ENCODE measurements at regions not wholly inside any gene's neighbourhood (a gene's known extent, or its start where the extent isn't known, plus 50 kb on each side); places are given as distances from the start of the nearest gene placed in this dataset.

DNA sequence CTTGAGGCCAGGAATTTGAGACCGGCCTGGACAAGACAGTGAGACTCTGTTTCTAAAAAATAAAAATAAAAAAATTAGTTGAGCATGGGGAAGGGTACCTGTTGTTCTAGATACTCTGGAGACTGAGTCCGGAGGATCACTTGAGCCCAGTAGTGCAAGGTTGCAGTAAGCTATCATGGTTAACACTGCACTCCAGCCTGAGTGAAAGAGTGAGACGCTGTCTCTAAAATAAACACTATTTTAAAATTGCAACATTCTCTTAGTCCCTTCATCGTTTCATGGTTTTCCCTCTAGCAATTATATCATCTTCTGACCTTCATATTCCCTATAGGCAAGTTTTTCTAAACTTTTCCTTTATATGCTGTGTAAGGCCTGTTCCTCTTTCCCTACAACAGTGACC, 248.5 kb downstream of the VAPA start:
- Histone ChIP-seq H2BK5ac (ENCODE audit: low read depth, low read length, poor library complexity, severe bottlenecking) (no peak overlapping the region), H3K4me3 (ENCODE audit: insufficient read depth, low read depth, low read length) (no peak overlapping the region), H3K27ac (ENCODE audit: insufficient read depth, low read length) (no peak overlapping the region), H3K14ac (replicated peaks; ENCODE audit: low read depth, low read length) (no peak overlapping the region), H3K9ac (ENCODE audit: low read depth, low read length) (no peak overlapping the region), H3K4me2 (ENCODE audit: low read depth, low read length) (no peak overlapping the region), H2AK5ac (ENCODE audit: low read depth, low read length) (no peak overlapping the region), H3K56ac (ENCODE audit: extremely low read depth, insufficient read depth, low read length) (no peak overlapping the region), H3K4ac (ENCODE audit: low read depth, low read length) (no peak overlapping the region), H2BK120ac (ENCODE audit: low read depth, low read length) (no peak overlapping the region), H3K23ac (ENCODE audit: low read depth, low read length) (no peak overlapping the region), H3K27me3 (ENCODE audit: control insufficient read depth, insufficient read depth, low read length) (no peaks in the 10 kb centered on the region), H4K91ac (ENCODE audit: insufficient read depth, low read depth, low read length) (no peak overlapping the region), H3K9me3 (ENCODE audit: control insufficient read depth, insufficient read depth, low read length) (no peaks in the 10 kb centered on the region), H3K36me3 (ENCODE audit: control insufficient read depth, insufficient read depth, low read length) (no peaks in the 10 kb centered on the region), H3K4me1 (ENCODE audit: control insufficient read depth, insufficient read depth, low read length) (no peaks in the 10 kb centered on the region), H4K8ac (ENCODE audit: low read depth in 2 of 2, low read length in 2 of 2) (no peak overlapping the region), H4K5ac (ENCODE audit: low read depth, low read length) (no peak overlapping the region), H2AFZ (replicated peaks; ENCODE audit: low read length, poor library complexity) (no peak overlapping the region), H2BK15ac (ENCODE audit: low read depth, low read length) (no peak overlapping the region), H3K79me1 (ENCODE audit: low read depth in 1 of 2, low read length in 2 of 2) (no peaks in the 10 kb centered on the region), H3K9me1 (ENCODE audit: insufficient read depth, low read length) (no peaks in the 10 kb centered on the region), H3K18ac (ENCODE audit: low read depth, low read length) (no peak overlapping the region), H2AK9ac (replicated peaks; ENCODE audit: low read depth, low read length, poor library complexity) (no peak overlapping the region), H4K20me1 (ENCODE audit: insufficient read depth, low read length) (no peaks in the 10 kb centered on the region), H2BK20ac (ENCODE audit: low read depth, low read length) (no peak overlapping the region; the same call in 1 of the 2 replicates)
- DNase-seq (no peak), ATAC-seq (ENCODE audit: low read depth) (peak; percentile 51; the same call in 1 of the 2 replicates)
- POLR2A ChIA-PET (ENCODE audit: unreplicated experiment), result interaction anchor here (0.7 kb wide), 1 partner anchor 319 kb away, joined by 3 read pairs; no protein-coding TSS in a partner anchor
- dilution Hi-C loops (cut with HindIII; ENCODE audit: low sequenced_read_pairs, unreplicated experiment) (no loop called here), intact Hi-C loops (cut with micrococcal nuclease) (no loop called here), in situ Hi-C loops (cut with MboI; ENCODE audit: low sequenced_read_pairs) (no loop called here)
- no peak for TF ChIP-seq ELK1 (IDR thresholded peaks at IDR 0.05; ENCODE audit: borderline replicate concordance, low read depth, low read length)
- TF ChIP-seq BHLHE40 (IDR thresholded peaks at IDR 0.05; ENCODE audit: low read depth, low read length), result no peak
- TF ChIP-seq RCOR1 (IDR thresholded peaks at IDR 0.05; ENCODE audit: insufficient replicate concordance, low read length), result no peak
- TF ChIP-seq RFX5 (IDR thresholded peaks at IDR 0.05; ENCODE audit: low read depth, low read length), result no peak
- no peak for TF ChIP-seq RAD21 (IDR thresholded peaks at IDR 0.05; ENCODE audit: low read length)
- TF ChIP-seq CHD1 (IDR thresholded peaks at IDR 0.05; ENCODE audit: low read depth, low read length), result no peak
- no peak for TF ChIP-seq MAFK (IDR thresholded peaks at IDR 0.05; ENCODE audit: low read depth, low read length)
- TF ChIP-seq CTCF (conservative IDR thresholded peaks at IDR 0.05; ENCODE audit: low read depth, low read length), result no peak
- TF ChIP-seq SMC3 (IDR thresholded peaks at IDR 0.05; ENCODE audit: low read depth, low read length), result no peak
- no peak for TF ChIP-seq POLR2A (IDR thresholded peaks at IDR 0.05; ENCODE audit: low read depth, low read length)
- TF ChIP-seq MAZ (IDR thresholded peaks at IDR 0.05; ENCODE audit: borderline replicate concordance, low read depth, low read length), result no peak
- no peak for TF ChIP-seq MXI1 (IDR thresholded peaks at IDR 0.05; ENCODE audit: borderline replicate concordance, low read depth, low read length)
- no peak for TF ChIP-seq NFE2L2 (IDR thresholded peaks at IDR 0.05; ENCODE audit: low read depth, low read length)
- TF ChIP-seq CEBPB (IDR thresholded peaks at IDR 0.05; ENCODE audit: low read depth, low read length), result no peak
- no peak for TF ChIP-seq FOS (IDR thresholded peaks at IDR 0.05; ENCODE audit: low read depth, low read length)
- TF ChIP-seq, protein P1, sequence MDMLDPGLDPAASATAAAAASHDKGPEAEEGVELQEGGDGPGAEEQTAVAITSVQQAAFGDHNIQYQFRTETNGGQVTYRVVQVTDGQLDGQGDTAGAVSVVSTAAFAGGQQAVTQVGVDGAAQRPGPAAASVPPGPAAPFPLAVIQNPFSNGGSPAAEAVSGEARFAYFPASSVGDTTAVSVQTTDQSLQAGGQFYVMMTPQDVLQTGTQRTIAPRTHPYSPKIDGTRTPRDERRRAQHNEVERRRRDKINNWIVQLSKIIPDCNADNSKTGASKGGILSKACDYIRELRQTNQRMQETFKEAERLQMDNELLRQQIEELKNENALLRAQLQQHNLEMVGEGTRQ (IDR thresholded peaks at IDR 0.05; ENCODE audit: low read depth, low read length), result no peak
- WGBS, 2 experiments (ENCODE audit: extremely low coverage in 2 of 2, insufficient read length in 1 of 2), result no CpG with 5 or more reads among the region's 4 CpGs
- BruUV-seq (replicated peaks), result no TSS peak
- CTCF ChIA-PET, result interaction anchor here (0.5 to 0.6 kb wide), 2 partner anchors 9 to 239 kb away, joined by 3 to 6 read pairs; no protein-coding TSS in a partner anchor

Measured in IMR-90 (cell line).